ENCODE measurements at regions not wholly inside any gene's neighbourhood (a gene's known extent, or its start where the extent isn't known, plus 50 kb on each side); places are given as distances from the start of the nearest gene placed in this dataset.
"Not testable (repeated sequence)": the region's sequence is repeated elsewhere in the genome, so short reads cannot be mapped to it uniquely, and the experiment has no call there.

GRCh38 chr18:39134255-39134654 lies 1568.7 kb upstream of the CELF4 start:
- DNase-seq (ENCODE audit: low read depth in 6 of 9, low spot score in 9 of 9): no peak
- Histone ChIP-seq H3K4me1 (ENCODE audit: control insufficient read depth in 2 of 2, insufficient read depth in 2 of 2, low read length in 2 of 2) (no peaks in the 10 kb centered on the region), H3K27me3 (ENCODE audit: control insufficient read depth in 2 of 2, insufficient read depth in 1 of 2, low read length in 1 of 2) (no peaks in the 10 kb centered on the region), H3K4me3 (ENCODE audit: low read length in 2 of 2) (no peak overlapping the region), H3K27ac (ENCODE audit: low read depth in 1 of 2, low read length in 1 of 2) (no peak overlapping the region), H3K36me3 (ENCODE audit: control insufficient read depth in 2 of 2, insufficient read depth in 2 of 2, low read length in 1 of 2) (no peaks in the 10 kb centered on the region), H3K9me3 (ENCODE audit: control insufficient read depth in 2 of 2, insufficient read depth in 1 of 2, low read length in 1 of 2) (no peaks in the 10 kb centered on the region)
- WGBS: 95% methylated on average over 3 of the region's 3 CpGs

GRCh38 chr18:39127538-39127937 lies 1561.9 kb upstream of the CELF4 start:
- not testable (repeated sequence) for H3K4me1 ChIP-seq (ENCODE audit: control insufficient read depth in 2 of 2, insufficient read depth in 2 of 2, low read length in 2 of 2); H3K4me3 ChIP-seq (ENCODE audit: low read length in 2 of 2); H3K27me3 ChIP-seq (ENCODE audit: control insufficient read depth in 2 of 2, insufficient read depth in 1 of 2, low read length in 1 of 2); H3K27ac ChIP-seq (ENCODE audit: low read depth in 1 of 2, low read length in 1 of 2); H3K36me3 ChIP-seq (ENCODE audit: control insufficient read depth in 2 of 2, insufficient read depth in 2 of 2, low read length in 1 of 2); DNase-seq (ENCODE audit: low read depth in 6 of 9, low spot score in 9 of 9); H3K9me3 ChIP-seq (ENCODE audit: control insufficient read depth in 2 of 2, insufficient read depth in 1 of 2, low read length in 1 of 2)
- WGBS: 97% methylated on average over 3 of the region's 3 CpGs

GRCh38 chr18:39113790-39114189 lies 1548.2 kb upstream of the CELF4 start:
- Histone ChIP-seq H3K4me1 (ENCODE audit: control insufficient read depth in 2 of 2, insufficient read depth in 2 of 2, low read length in 2 of 2) (no peaks in the 10 kb centered on the region), H3K4me3 (ENCODE audit: low read length in 2 of 2) (no peak overlapping the region), H3K36me3 (ENCODE audit: control insufficient read depth in 2 of 2, insufficient read depth in 2 of 2, low read length in 1 of 2) (no peaks in the 10 kb centered on the region), H3K9me3 (ENCODE audit: control insufficient read depth in 2 of 2, insufficient read depth in 1 of 2, low read length in 1 of 2) (no peaks in the 10 kb centered on the region), H3K27me3 (ENCODE audit: control insufficient read depth in 2 of 2, insufficient read depth in 1 of 2, low read length in 1 of 2) (no peaks in the 10 kb centered on the region), H3K27ac (ENCODE audit: low read depth in 1 of 2, low read length in 1 of 2) (no peak overlapping the region)
- DNase-seq (ENCODE audit: low read depth in 6 of 9, low spot score in 9 of 9): no peak
- WGBS: 94% methylated on average over 1 of the region's 1 CpG

GRCh38 chr18:39105104-39105503 lies 1539.5 kb upstream of the CELF4 start:
- no peak overlapping the region for H3K4me3 ChIP-seq (ENCODE audit: low read length in 2 of 2)
- 95% methylated on average over 4 of the region's 4 CpGs for WGBS
- H3K9me3 ChIP-seq (ENCODE audit: control insufficient read depth in 2 of 2, insufficient read depth in 1 of 2, low read length in 1 of 2): no peaks in the 10 kb centered on the region
- H3K27me3 ChIP-seq (ENCODE audit: control insufficient read depth in 2 of 2, insufficient read depth in 1 of 2, low read length in 1 of 2): no peaks in the 10 kb centered on the region
- no peaks in the 10 kb centered on the region for H3K36me3 ChIP-seq (ENCODE audit: control insufficient read depth in 2 of 2, insufficient read depth in 2 of 2, low read length in 1 of 2)
- H3K27ac ChIP-seq (ENCODE audit: low read depth in 1 of 2, low read length in 1 of 2): no peak overlapping the region
- no peaks in the 10 kb centered on the region for H3K4me1 ChIP-seq (ENCODE audit: control insufficient read depth in 2 of 2, insufficient read depth in 2 of 2, low read length in 2 of 2)
- no peak for DNase-seq (ENCODE audit: low read depth in 6 of 9, low spot score in 9 of 9)

- H3K36me3 ChIP-seq (ENCODE audit: control insufficient read depth in 2 of 2, insufficient read depth in 2 of 2, low read length in 1 of 2): no peaks in the 10 kb centered on the region
- DNase-seq (ENCODE audit: low read depth in 6 of 9, low spot score in 9 of 9): no peak
- H3K4me1 ChIP-seq (ENCODE audit: control insufficient read depth in 2 of 2, insufficient read depth in 2 of 2, low read length in 2 of 2): no peaks in the 10 kb centered on the region
- H3K27me3 ChIP-seq (ENCODE audit: control insufficient read depth in 2 of 2, insufficient read depth in 1 of 2, low read length in 1 of 2): no peaks in the 10 kb centered on the region
- no peak overlapping the region for H3K4me3 ChIP-seq (ENCODE audit: low read length in 2 of 2)
- H3K27ac ChIP-seq (ENCODE audit: low read depth in 1 of 2, low read length in 1 of 2): no peak overlapping the region
- WGBS: 96% methylated on average over 3 of the region's 3 CpGs
- H3K9me3 ChIP-seq (ENCODE audit: control insufficient read depth in 2 of 2, insufficient read depth in 1 of 2, low read length in 1 of 2): no peaks in the 10 kb centered on the region
These were observed 1507.4 kb upstream of the CELF4 start for GRCh38 chr18:39072970-39073369.

GRCh38 chr18:39062426-39062825 lies 1496.8 kb upstream of the CELF4 start:
- Histone ChIP-seq H3K4me1 (ENCODE audit: control insufficient read depth in 2 of 2, insufficient read depth in 2 of 2, low read length in 2 of 2) (no peaks in the 10 kb centered on the region), H3K27ac (ENCODE audit: low read depth in 1 of 2, low read length in 1 of 2) (no peak overlapping the region), H3K27me3 (ENCODE audit: control insufficient read depth in 2 of 2, insufficient read depth in 1 of 2, low read length in 1 of 2) (no peaks in the 10 kb centered on the region), H3K9me3 (ENCODE audit: control insufficient read depth in 2 of 2, insufficient read depth in 1 of 2, low read length in 1 of 2) (no peaks in the 10 kb centered on the region), H3K4me3 (ENCODE audit: low read length in 2 of 2) (no peak overlapping the region), H3K36me3 (ENCODE audit: control insufficient read depth in 2 of 2, insufficient read depth in 2 of 2, low read length in 1 of 2) (no peaks in the 10 kb centered on the region)
- 84% methylated on average over 1 of the region's 1 CpG for WGBS
- DNase-seq (ENCODE audit: low read depth in 6 of 9, low spot score in 9 of 9): no peak

- Histone ChIP-seq H3K4me1 (ENCODE audit: control insufficient read depth in 2 of 2, insufficient read depth in 2 of 2, low read length in 2 of 2) (no peaks in the 10 kb centered on the region), H3K27me3 (ENCODE audit: control insufficient read depth in 2 of 2, insufficient read depth in 1 of 2, low read length in 1 of 2) (no peaks in the 10 kb centered on the region), H3K4me3 (ENCODE audit: low read length in 2 of 2) (no peak overlapping the region), H3K36me3 (ENCODE audit: control insufficient read depth in 2 of 2, insufficient read depth in 2 of 2, low read length in 1 of 2) (no peaks in the 10 kb centered on the region), H3K27ac (ENCODE audit: low read depth in 1 of 2, low read length in 1 of 2) (no peak overlapping the region), H3K9me3 (ENCODE audit: control insufficient read depth in 2 of 2, insufficient read depth in 1 of 2, low read length in 1 of 2) (no peaks in the 10 kb centered on the region)
- WGBS: 89% methylated on average over 6 of the region's 6 CpGs
- DNase-seq (ENCODE audit: low read depth in 6 of 9, low spot score in 9 of 9): no peak
These were observed 1492.9 kb upstream of the CELF4 start for GRCh38 chr18:39058386-39059000.

GRCh38 chr18:39057423-39058064 lies 1491.9 kb upstream of the CELF4 start:
- Histone ChIP-seq H3K9me3 (ENCODE audit: control insufficient read depth in 2 of 2, insufficient read depth in 1 of 2, low read length in 1 of 2) (no peaks in the 10 kb centered on the region), H3K4me1 (ENCODE audit: control insufficient read depth in 2 of 2, insufficient read depth in 2 of 2, low read length in 2 of 2) (no peaks in the 10 kb centered on the region), H3K27me3 (ENCODE audit: control insufficient read depth in 2 of 2, insufficient read depth in 1 of 2, low read length in 1 of 2) (no peaks in the 10 kb centered on the region), H3K27ac (ENCODE audit: low read depth in 1 of 2, low read length in 1 of 2) (no peak overlapping the region), H3K4me3 (ENCODE audit: low read length in 2 of 2) (no peak overlapping the region), H3K36me3 (ENCODE audit: control insufficient read depth in 2 of 2, insufficient read depth in 2 of 2, low read length in 1 of 2) (no peaks in the 10 kb centered on the region)
- DNase-seq (ENCODE audit: low read depth in 6 of 9, low spot score in 9 of 9): no peak
- 87% methylated on average over 3 of the region's 3 CpGs for WGBS

- Histone ChIP-seq H3K4me3 (ENCODE audit: low read length in 2 of 2) (no peak overlapping the region), H3K36me3 (ENCODE audit: control insufficient read depth in 2 of 2, insufficient read depth in 2 of 2, low read length in 1 of 2) (no peaks in the 10 kb centered on the region), H3K27me3 (ENCODE audit: control insufficient read depth in 2 of 2, insufficient read depth in 1 of 2, low read length in 1 of 2) (no peaks in the 10 kb centered on the region), H3K9me3 (ENCODE audit: control insufficient read depth in 2 of 2, insufficient read depth in 1 of 2, low read length in 1 of 2) (no peaks in the 10 kb centered on the region), H3K27ac (ENCODE audit: low read depth in 1 of 2, low read length in 1 of 2) (no peak overlapping the region), H3K4me1 (ENCODE audit: control insufficient read depth in 2 of 2, insufficient read depth in 2 of 2, low read length in 2 of 2) (no peaks in the 10 kb centered on the region)
- no peak for DNase-seq (ENCODE audit: low read depth in 6 of 9, low spot score in 9 of 9)
- WGBS: 93% methylated on average over 2 of the region's 2 CpGs
These were observed 1488.0 kb upstream of the CELF4 start for GRCh38 chr18:39053571-39053970.

Measured in thymus (tissue), 11 donors.